GM23248 (cell line): ENCODE measurements at regions not wholly inside any gene's neighbourhood (a gene's known extent, or its start where the extent isn't known, plus 50 kb on each side); places are given as distances from the start of the nearest gene placed in this dataset.

ENCODE experiments used
- DNase-seq: peaks from one replicate; pipeline ENCODE4 v3.0.0-alpha.2; 2015
- H2AFZ ChIP-seq: fragments of 200-600 bp; sonication (generic); 2 replicates; pipeline ENCODE4 v1.6.1; 2016; ENCODE audit warnings: antibody characterized with exemption
- H3F3A ChIP-seq: fragments of 200-600 bp; sonication (generic); 2 replicates; pipeline ENCODE4 v1.6.1; 2016; ENCODE audit warnings: mild to moderate bottlenecking, antibody characterized with exemption, mixed run types; ENCODE audit not compliant: insufficient read depth
- H3K27ac ChIP-seq: fragments of 200-600 bp; sonication (generic); 2 replicates; pipeline ENCODE4 v1.5.1; 2016; ENCODE audit warnings: mild to moderate bottlenecking
- H3K27me3 ChIP-seq: fragments of 200-600 bp; sonication (generic); replicated peaks from 2 replicates; pipeline ENCODE4 v1.6.1; 2016; ENCODE audit warnings: mild to moderate bottlenecking; ENCODE audit not compliant: insufficient read depth
- H3K36me3 ChIP-seq: fragments of 200-600 bp; sonication (generic); 2 replicates; pipeline ENCODE4 v1.6.1; 2016; ENCODE audit warnings: low read depth, mild to moderate bottlenecking
- H3K4me1 ChIP-seq: fragments of 200-600 bp; sonication (generic); 2 replicates; pipeline ENCODE4 v1.6.1; 2016; ENCODE audit warnings: mild to moderate bottlenecking; ENCODE audit not compliant: insufficient read depth
- H3K4me2 ChIP-seq: fragments of 200-600 bp; sonication (generic); one replicate; pipeline ENCODE4 v1.6.1; 2016; ENCODE audit warnings: mild to moderate bottlenecking; ENCODE audit not compliant: unreplicated experiment
- H3K4me3 ChIP-seq: fragments of 200-600 bp; sonication (generic); 2 replicates; pipeline ENCODE4 v1.5.1; 2016; ENCODE audit warnings: mild to moderate bottlenecking
- H3K79me2 ChIP-seq: fragments of 200-600 bp; sonication (generic); 2 replicates; pipeline ENCODE4 v1.6.1; 2016; ENCODE audit warnings: mild to moderate bottlenecking; ENCODE audit not compliant: insufficient read depth
- H3K9ac ChIP-seq: fragments of 200-600 bp; sonication (generic); 2 replicates; pipeline ENCODE4 v1.6.1; 2016; ENCODE audit warnings: mild to moderate bottlenecking
- H3K9me2 ChIP-seq: fragments of 200-600 bp; sonication (generic); 2 replicates; pipeline ENCODE4 v1.6.1; 2016; ENCODE audit warnings: mixed run types, mild to moderate bottlenecking, moderate library complexity; ENCODE audit not compliant: insufficient read depth
- H3K9me3 ChIP-seq: fragments of 200-600 bp; sonication (generic); one replicate; pipeline ENCODE4 v1.6.1; 2017; ENCODE audit warnings: low read depth
- H4K20me1 ChIP-seq: fragments of 200-600 bp; sonication (generic); 2 replicates; pipeline ENCODE4 v1.6.0; 2016; ENCODE audit not compliant: insufficient read depth
- EZH2 ChIP-seq: fragments of 200-600 bp; sonication (generic); IDR thresholded peaks from 2 replicates; pipeline ENCODE4 v1.6.1; 2018; ENCODE audit warnings: antibody characterized with exemption, mild to moderate bottlenecking; ENCODE audit not compliant: insufficient read depth, poor library complexity, severe bottlenecking
- EZH2phosphoT487 ChIP-seq: fragments of 200-600 bp; sonication (generic); IDR thresholded peaks from 2 replicates; pipeline ENCODE4 v1.6.1; 2018; ENCODE audit warnings: antibody characterized with exemption, moderate library complexity, mild to moderate bottlenecking, low read depth; ENCODE audit not compliant: insufficient read depth
- WGBS, 2 experiments: methylation state at CpG; one replicate each; pipeline ENCODE4 v1.1.6; 2015 to 2017; ENCODE audit warnings: low lambda C conversion rate in 2 of 2, low coverage in 1 of 2; ENCODE audit errors: missing lambda C conversion rate in 2 of 2; 5-methylcytosine and 5-hydroxymethylcytosine counted together
- in situ Hi-C: fragments of 300-500 bp; cut with MboI; formaldehyde crosslinking; loops from 2 replicates; pipeline ENCODE4 v1.15.0; 2020

DNA sequence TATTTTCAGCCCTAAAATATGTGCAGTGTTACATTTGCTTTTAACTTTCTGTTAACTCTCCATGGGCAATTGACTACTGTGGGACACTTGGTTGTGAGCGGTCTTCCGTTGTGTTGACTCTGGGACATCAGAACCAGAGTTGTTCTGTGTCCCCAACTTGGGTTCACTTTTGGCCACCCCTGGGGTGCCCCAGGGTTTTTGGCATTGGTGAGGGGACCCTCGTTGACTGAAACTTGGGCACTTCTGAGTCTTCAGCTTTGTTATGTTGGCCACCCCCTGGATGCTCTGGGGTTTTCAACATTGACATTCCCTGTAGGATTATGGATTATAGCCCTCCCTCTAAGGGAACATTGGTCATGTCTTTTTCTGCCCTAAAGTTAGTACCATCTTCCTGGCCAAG is 57.1 kb downstream of the OR10H4 start:
- Histone ChIP-seq H3K36me3 (no peaks in the 10 kb centered on the region), H3K4me1 (peaks cover 5% of the 10 kb centered on the region; the same call in 1 of the 2 replicates), H3K27me3 (no peaks in the 10 kb centered on the region), H4K20me1 (no peaks in the 10 kb centered on the region), H3K79me2 (no peaks in the 10 kb centered on the region), H3K4me3 (no peak overlapping the region), H3K4me2 (no peak overlapping the region), H3K9me2 (no peaks in the 10 kb centered on the region), H3F3A (no peaks in the 10 kb centered on the region), H3K9ac (no peak overlapping the region), H3K9me3 (no peaks in the 10 kb centered on the region), H3K27ac (no peak overlapping the region), H2AFZ (no peak overlapping the region)
- WGBS, 2 experiments = 65 to 69% methylated on average over 3 of the region's 3 CpGs
- in situ Hi-C loops = no loop called here
- DNase-seq = no peak
- TF ChIP-seq EZH2phosphoT487 (no peak), EZH2 (no peak)

- Histone ChIP-seq H3K9me2 (no peaks in the 10 kb centered on the region), H3F3A (no peaks in the 10 kb centered on the region), H3K4me2 (no peak overlapping the region), H3K27ac (no peak overlapping the region), H3K36me3 (no peaks in the 10 kb centered on the region), H3K4me1 (no peaks in the 10 kb centered on the region), H3K4me3 (no peak overlapping the region), H3K9ac (no peak overlapping the region), H3K9me3 (no peaks in the 10 kb centered on the region), H2AFZ (no peak overlapping the region), H3K27me3 (no peaks in the 10 kb centered on the region), H4K20me1 (no peaks in the 10 kb centered on the region), H3K79me2 (no peaks in the 10 kb centered on the region)
- in situ Hi-C loops = no loop called here
- 75 to 77% methylated on average over 4 of the region's 4 CpGs for WGBS, 2 experiments
- DNase-seq = no peak
- TF ChIP-seq EZH2 (no peak), EZH2phosphoT487 (no peak)
These were observed 63.7 kb upstream of the TPM4 start for GRCh38 chr19:16012552-16012951.

DNA sequence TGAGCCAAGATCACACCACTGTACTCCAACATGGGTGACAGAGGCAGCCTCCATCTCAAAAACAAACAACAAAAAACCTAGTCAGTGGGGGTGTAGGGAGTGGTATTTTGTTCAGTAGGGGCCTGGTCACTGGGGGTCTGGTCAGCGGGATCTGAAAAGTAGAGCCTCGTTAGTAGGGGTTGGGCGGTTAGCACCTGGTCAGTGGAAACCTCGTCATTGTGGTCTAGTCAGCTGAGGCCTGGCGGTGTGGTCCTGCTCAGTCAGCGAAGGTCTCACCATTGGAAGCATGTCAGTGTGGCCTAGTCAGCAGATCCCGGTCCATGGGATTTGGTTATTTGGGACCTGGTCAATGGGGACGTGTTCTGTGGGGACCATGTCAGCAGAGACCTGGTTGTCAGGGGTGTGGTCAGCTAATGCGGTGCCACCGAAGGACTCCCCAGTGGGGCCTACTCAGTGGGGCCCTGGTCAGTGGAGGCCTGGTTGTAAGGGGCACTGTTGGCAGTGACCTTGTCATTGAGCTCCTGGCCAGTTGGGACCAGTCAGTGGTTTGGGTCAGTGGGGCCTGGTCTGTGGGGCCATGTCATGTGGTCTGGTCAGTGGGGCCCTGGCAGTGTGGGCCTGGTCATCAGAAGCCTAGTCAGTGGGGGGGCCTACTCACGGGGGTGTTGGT is 63.0 kb upstream of the TPM4 start:
- Histone ChIP-seq H3F3A (no peaks in the 10 kb centered on the region), H3K4me3 (no peak overlapping the region), H3K27me3 (no peaks in the 10 kb centered on the region), H3K9me2 (no peaks in the 10 kb centered on the region), H4K20me1 (no peaks in the 10 kb centered on the region), H3K36me3 (no peaks in the 10 kb centered on the region), H3K4me2 (no peak overlapping the region), H3K79me2 (no peaks in the 10 kb centered on the region), H3K9me3 (no peaks in the 10 kb centered on the region), H3K4me1 (no peaks in the 10 kb centered on the region), H3K27ac (no peak overlapping the region), H2AFZ (no peak overlapping the region), H3K9ac (no peak overlapping the region)
- WGBS, 2 experiments = 82 to 84% methylated on average over 11 of the region's 11 CpGs
- in situ Hi-C loops = no loop called here
- no peak for TF ChIP-seq EZH2phosphoT487
- no peak for TF ChIP-seq EZH2
- no peak for DNase-seq

DNA sequence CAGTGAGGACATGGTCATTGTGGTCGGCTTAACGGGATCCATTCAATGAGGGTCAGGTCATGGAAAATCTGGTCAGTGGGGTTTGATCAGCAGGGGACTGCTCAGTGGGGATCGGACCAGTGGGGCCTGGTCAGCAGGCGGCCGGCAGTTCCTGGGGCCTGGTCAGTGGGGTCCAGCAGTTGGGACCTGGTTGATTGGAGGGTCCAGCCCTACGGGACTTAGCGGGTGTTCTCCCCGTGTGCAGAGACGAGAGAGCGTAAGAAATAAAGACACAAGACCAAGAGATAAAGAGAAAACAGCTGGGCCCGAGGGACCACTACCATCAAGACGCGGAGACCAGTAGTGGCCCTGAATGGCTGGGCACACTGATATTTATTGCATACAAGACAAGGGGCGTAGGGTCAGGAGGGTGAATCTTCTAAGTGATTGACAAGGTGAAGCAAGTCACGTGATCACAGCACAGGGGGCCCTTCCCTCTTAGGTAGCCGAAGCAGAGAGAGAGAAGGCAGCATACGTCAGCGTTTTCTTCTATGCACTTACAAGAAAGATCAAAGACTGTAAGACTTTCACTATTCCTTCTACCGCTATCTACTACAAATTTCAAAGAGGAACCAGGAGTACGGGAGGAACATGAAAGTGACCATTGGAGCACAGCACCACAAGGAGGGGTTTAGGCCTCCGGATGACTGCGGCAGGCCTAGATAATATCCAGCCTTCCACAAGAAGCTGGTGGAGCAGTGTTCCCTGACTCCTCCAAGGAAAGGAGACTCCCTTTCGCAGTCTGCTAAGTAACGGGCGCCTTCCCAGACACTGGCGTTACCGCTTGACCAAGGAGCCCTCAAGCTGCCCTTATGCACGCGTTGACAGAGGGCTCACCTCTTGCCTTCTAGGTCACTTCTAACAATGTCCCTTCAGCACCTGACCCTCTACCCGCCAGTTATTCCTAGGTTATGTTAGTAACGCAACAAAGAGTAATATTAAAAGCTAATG is 62.1 kb upstream of the TPM4 start:
- no peaks in the 10 kb centered on the region for H3K9me2 ChIP-seq
- in situ Hi-C loops = no loop called here
- H3K9ac ChIP-seq = no peak overlapping the region
- no peak overlapping the region for H3K4me3 ChIP-seq
- no peaks in the 10 kb centered on the region for H4K20me1 ChIP-seq
- no peaks in the 10 kb centered on the region for H3K4me1 ChIP-seq
- H3F3A ChIP-seq = no peaks in the 10 kb centered on the region
- H3K27me3 ChIP-seq = no peaks in the 10 kb centered on the region
- no peaks in the 10 kb centered on the region for H3K79me2 ChIP-seq
- H2AFZ ChIP-seq = no peak overlapping the region
- no peak overlapping the region for H3K4me2 ChIP-seq
- TF ChIP-seq EZH2phosphoT487 (no peak), EZH2 (no peak)
- DNase-seq = no peak
- no peaks in the 10 kb centered on the region for H3K36me3 ChIP-seq
- WGBS, 2 experiments = 87 to 89% methylated on average over 30 to 31 of the region's 31 CpGs
- no peaks in the 10 kb centered on the region for H3K9me3 ChIP-seq
- H3K27ac ChIP-seq = no peak overlapping the region
